Gastroesophageal sphincter (tissue), 4 donors: ENCODE measurements at regions not wholly inside any gene's neighbourhood (a gene's known extent, or its start where the extent isn't known, plus 50 kb on each side); places are given as distances from the start of the nearest gene placed in this dataset.
"Not testable (repeated sequence)": the region's sequence is repeated elsewhere in the genome, so short reads cannot be mapped to it uniquely, and the experiment has no call there.

Experiments used
- ATAC-seq: fragments of 150-250 bp; one replicate; pipeline ENCODE4 v1.9.1; 2016; ENCODE audit warnings: mild to moderate bottlenecking, moderate library complexity
- H3K27ac ChIP-seq, 4 donors: fragments of 200-600 bp; sonication (generic) in 3 of 4; 1 replicate in 3 of 4; 2 replicates in 1 of 4; pipeline ENCODE4 v1.5.1; 2016 to 2019
- H3K27me3 ChIP-seq: fragments of 200-600 bp; sonication (generic); one replicate; pipeline ENCODE4 v1.5.1; 2019
- H3K36me3 ChIP-seq, 2 donors: fragments of 200-600 bp; sonication (generic); one replicate each; pipeline ENCODE4 v1.5.1; 2019; ENCODE audit warnings: control low read depth in 1 of 2
- H3K4me1 ChIP-seq, 3 donors: fragments of 200-600 bp; sonication (generic); 1 replicate in 2 of 3; 2 replicates in 1 of 3; pipeline ENCODE4 v1.5.1; 2016 to 2019; ENCODE audit warnings: control low read depth in 2 of 3
- H3K4me3 ChIP-seq, 2 donors: fragments of 200-600 bp; sonication (generic); one replicate each; pipeline ENCODE4 v1.5.1; 2019; ENCODE audit warnings: mild to moderate bottlenecking in 1 of 2, moderate library complexity in 1 of 2
- H3K9me3 ChIP-seq, 3 donors: fragments of 200-600 bp; sonication (generic); one replicate each; pipeline ENCODE4 v1.5.1; 2017 to 2019; ENCODE audit warnings: control low read depth in 2 of 3
- EP300 ChIP-seq: sonication (generic); formaldehyde crosslinking; IDR thresholded peaks from one replicate; pipeline ENCODE4 v1.6.1; 2017; ENCODE audit warnings: antibody characterized with exemption, mild to moderate bottlenecking
- POLR2A ChIP-seq, 2 donors: fragments of 450-650 bp; IDR thresholded peaks; one replicate each; pipeline ENCODE4 v1.6.1; 2017; ENCODE audit warnings: antibody characterized with exemption in 2 of 2, mild to moderate bottlenecking in 2 of 2, moderate library complexity in 1 of 2
- POLR2AphosphoS5 ChIP-seq: sonication (generic); formaldehyde crosslinking; IDR thresholded peaks from one replicate; pipeline ENCODE4 v1.6.1; 2017; ENCODE audit warnings: antibody characterized with exemption
- WGBS, 2 donors: methylation state at CpG; one replicate each; pipeline ENCODE4 v1.1.5; 2018; ENCODE audit warnings: low coverage in 1 of 2; 5-methylcytosine and 5-hydroxymethylcytosine counted together
- TF ChIP-seq, protein P1 (sequence below), 4 experiments: fragments of 200-600 bp in 2 of 4; fragments of 450-650 bp in 2 of 4; sonication (generic) in 1 of 4; IDR thresholded peaks; one replicate each; pipeline ENCODE4 v1.5.1; 2017 to 2019; ENCODE audit warnings: antibody characterized with exemption in 4 of 4, mild to moderate bottlenecking in 2 of 4, moderate library complexity in 2 of 4

DNA sequence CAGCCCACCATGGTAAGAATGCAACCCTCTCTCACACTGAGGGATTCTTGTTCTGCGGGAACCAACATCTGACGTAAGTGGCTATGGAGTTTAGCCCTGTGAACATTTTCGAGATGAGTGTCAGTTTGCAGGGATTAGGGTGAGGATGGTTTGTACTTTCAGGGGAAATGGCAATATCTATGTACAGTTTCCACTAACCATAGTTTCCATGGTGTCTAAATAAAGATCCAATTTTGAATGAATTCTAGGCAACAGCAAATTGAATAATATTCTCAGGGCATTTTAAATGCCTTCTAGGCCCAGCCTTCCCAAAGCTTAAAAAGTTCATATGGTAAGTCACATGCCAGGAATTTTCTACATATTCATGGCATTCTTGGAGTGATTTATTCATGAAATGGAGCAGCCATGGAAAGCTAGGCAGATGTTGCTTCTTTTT lies 105.4 kb upstream of the MMADHC start:
- WGBS, 2 donors: 54 to 67% methylated on average over 3 of the region's 3 CpGs
- Histone ChIP-seq H3K27me3 (no peaks in the 10 kb centered on the region), H3K4me3 (no peak overlapping the region), H3K4me1 (peaks cover 0 to 11% (median 0%) of the 10 kb centered on the region in 3 donors), H3K27ac (no peak overlapping the region), H3K36me3 (no peaks in the 10 kb centered on the region), H3K9me3 (no peaks in the 10 kb centered on the region)
- no peak for ATAC-seq
- TF ChIP-seq, protein P1, sequence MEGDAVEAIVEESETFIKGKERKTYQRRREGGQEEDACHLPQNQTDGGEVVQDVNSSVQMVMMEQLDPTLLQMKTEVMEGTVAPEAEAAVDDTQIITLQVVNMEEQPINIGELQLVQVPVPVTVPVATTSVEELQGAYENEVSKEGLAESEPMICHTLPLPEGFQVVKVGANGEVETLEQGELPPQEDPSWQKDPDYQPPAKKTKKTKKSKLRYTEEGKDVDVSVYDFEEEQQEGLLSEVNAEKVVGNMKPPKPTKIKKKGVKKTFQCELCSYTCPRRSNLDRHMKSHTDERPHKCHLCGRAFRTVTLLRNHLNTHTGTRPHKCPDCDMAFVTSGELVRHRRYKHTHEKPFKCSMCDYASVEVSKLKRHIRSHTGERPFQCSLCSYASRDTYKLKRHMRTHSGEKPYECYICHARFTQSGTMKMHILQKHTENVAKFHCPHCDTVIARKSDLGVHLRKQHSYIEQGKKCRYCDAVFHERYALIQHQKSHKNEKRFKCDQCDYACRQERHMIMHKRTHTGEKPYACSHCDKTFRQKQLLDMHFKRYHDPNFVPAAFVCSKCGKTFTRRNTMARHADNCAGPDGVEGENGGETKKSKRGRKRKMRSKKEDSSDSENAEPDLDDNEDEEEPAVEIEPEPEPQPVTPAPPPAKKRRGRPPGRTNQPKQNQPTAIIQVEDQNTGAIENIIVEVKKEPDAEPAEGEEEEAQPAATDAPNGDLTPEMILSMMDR (IDR thresholded peaks at IDR 0.05): no peak
- TF ChIP-seq EP300 (no peak), POLR2A (IDR thresholded peaks at IDR 0.05) (no peak), POLR2AphosphoS5 (no peak)

DNA sequence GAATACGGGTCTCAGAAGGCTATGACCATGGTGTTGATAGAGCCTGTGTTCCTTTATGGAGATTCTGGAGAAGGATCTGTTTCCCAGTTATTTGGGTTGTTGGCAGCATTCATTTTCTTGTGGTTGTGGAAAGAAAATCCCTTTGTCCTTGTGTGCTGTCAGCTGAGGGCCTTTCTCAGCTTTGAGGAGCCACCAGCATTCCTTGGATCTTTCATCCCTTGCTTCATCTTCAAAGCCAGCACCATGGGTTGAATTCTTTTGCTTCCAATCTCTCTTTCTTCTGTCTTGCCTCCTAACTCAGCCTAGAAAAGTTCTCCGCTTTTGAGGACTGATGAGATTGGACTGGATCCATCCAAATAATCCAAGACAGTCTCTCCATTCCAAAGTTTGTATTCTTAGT lies 103.2 kb upstream of the MMADHC start:
- no peaks in the 10 kb centered on the region for H3K36me3 ChIP-seq
- no peak for TF ChIP-seq EP300
- TF ChIP-seq POLR2A (IDR thresholded peaks at IDR 0.05): no peak
- TF ChIP-seq, protein P1 (IDR thresholded peaks at IDR 0.05): no peak
- TF ChIP-seq POLR2AphosphoS5: no peak
- H3K9me3 ChIP-seq: no peaks in the 10 kb centered on the region
- WGBS, 2 donors: 81 to 100% methylated on average over 1 to 2 of the region's 2 CpGs
- H3K4me1 ChIP-seq: peaks cover 0 to 16% (median 0%) of the 10 kb centered on the region in 3 donors
- no peak overlapping the region for H3K4me3 ChIP-seq
- no peak for ATAC-seq
- H3K27ac ChIP-seq: no peak overlapping the region
- H3K27me3 ChIP-seq: no peaks in the 10 kb centered on the region

DNA sequence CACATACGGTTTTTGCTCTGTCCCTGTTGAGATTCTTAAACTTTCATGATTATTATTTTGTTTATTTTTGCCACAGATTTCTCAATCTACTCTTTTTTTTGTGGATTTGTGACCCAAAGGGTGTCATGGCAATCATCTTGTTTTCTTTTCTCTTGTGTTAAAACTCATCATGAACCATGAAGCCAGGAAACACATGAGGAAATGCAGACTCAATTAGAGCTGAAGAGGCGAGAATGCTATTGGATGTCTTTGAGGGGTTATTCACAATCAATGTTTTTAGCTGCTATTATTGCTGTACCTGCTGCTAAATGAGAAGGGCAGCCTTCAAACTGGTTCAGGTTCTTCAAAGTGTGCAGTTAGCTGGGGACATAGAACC lies 99.5 kb upstream of the MMADHC start:
- H3K4me1 ChIP-seq: peaks cover 0 to 5% (median 0%) of the 10 kb centered on the region in 3 donors
- no peaks in the 10 kb centered on the region for H3K27me3 ChIP-seq
- WGBS, 2 donors: 45 to 62% methylated on average over 2 of the region's 2 CpGs
- H3K9me3 ChIP-seq: no peaks in the 10 kb centered on the region
- no peak overlapping the region for H3K27ac ChIP-seq
- ATAC-seq: no peak
- H3K36me3 ChIP-seq: no peaks in the 10 kb centered on the region
- no peak overlapping the region for H3K4me3 ChIP-seq
- TF ChIP-seq, protein P1 (IDR thresholded peaks at IDR 0.05): no peak
- TF ChIP-seq POLR2A (IDR thresholded peaks at IDR 0.05) (no peak), POLR2AphosphoS5 (no peak), EP300 (no peak)

DNA sequence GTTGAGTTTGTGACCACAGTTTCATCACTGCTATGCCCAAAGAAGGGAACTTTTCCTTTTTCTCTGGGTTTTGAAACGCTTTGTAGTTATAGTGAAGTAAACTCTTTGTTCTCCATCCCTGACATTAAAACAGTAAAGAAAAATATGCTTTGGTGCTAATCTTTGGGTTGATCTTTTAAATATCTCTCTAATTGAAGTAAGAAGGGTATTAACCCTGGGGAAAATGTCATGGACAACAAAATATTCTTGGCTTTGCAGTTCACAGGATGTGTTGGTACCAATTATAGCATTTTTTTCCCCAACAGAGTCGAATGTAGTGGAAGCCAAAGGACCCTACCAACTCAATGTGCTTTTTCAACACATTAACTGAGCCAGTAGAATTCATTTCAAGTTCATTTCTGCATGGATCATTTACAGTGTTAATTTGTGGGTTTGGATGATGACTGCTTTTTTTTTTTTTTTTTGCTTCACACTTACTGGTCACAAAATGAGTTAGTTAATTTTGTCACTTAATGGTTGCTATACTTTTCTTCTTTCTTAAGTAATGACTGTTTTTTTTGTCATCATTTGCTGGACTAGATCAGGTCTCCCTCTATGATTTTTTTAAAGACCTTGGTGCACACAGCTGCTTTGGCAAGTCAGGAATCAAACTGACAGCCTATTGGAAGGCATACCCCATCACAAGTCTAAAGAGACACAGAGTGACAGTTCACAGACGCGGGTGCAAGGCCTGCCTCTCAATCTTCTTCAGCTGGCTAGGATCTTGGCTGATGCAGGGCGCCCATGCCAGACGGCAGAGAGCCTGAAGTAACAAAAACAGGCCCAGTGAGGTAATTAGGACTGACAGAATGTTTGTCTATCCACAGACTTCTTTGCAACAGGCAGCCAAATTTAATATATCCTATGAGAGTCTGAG lies 98.8 kb upstream of the MMADHC start:
- H3K4me3 ChIP-seq: no peak overlapping the region
- H3K27me3 ChIP-seq: no peaks in the 10 kb centered on the region
- H3K4me1 ChIP-seq: peaks cover 0 to 5% (median 0%) of the 10 kb centered on the region in 3 donors
- ATAC-seq: no peak
- H3K9me3 ChIP-seq: no peaks in the 10 kb centered on the region
- H3K36me3 ChIP-seq: no peaks in the 10 kb centered on the region
- H3K27ac ChIP-seq: no peak overlapping the region
- 46 to 59% methylated on average over 3 to 6 of the region's 6 CpGs for WGBS, 2 donors
- TF ChIP-seq POLR2AphosphoS5 (no peak), POLR2A (IDR thresholded peaks at IDR 0.05) (no peak)
- TF ChIP-seq, protein P1 (IDR thresholded peaks at IDR 0.05): no peak

DNA sequence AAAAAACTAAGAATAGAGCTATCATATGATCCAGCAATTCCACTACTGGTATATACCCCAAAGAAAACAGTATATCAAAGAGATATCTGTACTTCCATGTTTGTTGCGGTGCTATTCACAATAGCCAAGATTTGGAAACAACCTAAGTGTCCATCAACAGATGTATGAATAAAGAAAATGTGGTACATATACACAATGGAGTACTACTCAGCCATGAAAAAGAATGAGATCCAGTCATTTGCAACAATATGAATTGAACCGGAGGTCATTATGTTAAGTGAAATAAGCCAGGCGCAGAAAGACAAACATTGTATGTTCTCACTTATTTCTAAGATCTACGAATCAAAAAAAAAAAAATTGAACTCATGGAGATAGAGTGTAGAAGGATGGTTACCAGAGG lies 97.8 kb upstream of the MMADHC start:
- H3K36me3 ChIP-seq, H3K4me1 ChIP-seq, H3K9me3 ChIP-seq, H3K4me3 ChIP-seq, ATAC-seq, H3K27ac ChIP-seq, H3K27me3 ChIP-seq: not testable (repeated sequence)
- WGBS, 2 donors: 79 to 93% methylated on average over 4 of the region's 4 CpGs
